NCI-H774 (cell line): ENCODE measurements at regions not wholly inside any gene's neighbourhood (a gene's known extent, or its start where the extent isn't known, plus 50 kb on each side); places are given as distances from the start of the nearest gene placed in this dataset.

ENCODE experiments used
- DNase-seq: peaks from one replicate; lab custom pipeline; 2025; lab: John Stamatoyannopoulos, UW

DNA sequence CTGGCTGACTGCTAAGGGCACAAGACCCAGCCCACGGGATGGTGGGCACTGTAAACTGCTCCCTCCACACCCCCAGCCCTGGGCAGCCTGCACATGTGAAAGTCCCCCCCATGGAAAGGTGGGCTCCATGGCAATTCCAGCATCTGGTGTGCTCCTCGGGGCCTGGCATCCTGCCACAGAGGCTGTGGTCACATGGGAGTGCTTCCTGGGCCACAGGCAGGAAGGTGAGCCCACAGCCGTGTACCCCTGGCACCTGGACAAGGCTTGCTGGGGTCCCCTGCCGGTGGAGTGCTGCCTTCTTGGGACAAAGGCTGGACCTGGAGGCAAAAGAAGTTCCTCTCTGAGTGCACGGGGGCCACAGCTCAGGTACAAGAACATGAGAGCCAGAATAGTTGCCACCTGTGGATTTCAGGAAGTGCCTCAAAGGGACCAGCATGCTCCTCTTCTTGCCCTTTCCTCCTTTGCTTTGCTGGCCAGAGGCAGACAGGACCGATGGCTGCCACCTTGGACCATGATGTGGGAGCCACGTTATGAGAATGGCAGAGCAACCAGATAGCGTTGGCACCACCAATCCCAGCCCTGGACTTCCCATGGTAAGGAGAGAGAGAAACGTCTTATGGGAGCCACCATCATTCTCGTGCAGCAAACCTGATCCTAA is 120.2 kb upstream of the MLN start:
- no peak for DNase-seq

DNA sequence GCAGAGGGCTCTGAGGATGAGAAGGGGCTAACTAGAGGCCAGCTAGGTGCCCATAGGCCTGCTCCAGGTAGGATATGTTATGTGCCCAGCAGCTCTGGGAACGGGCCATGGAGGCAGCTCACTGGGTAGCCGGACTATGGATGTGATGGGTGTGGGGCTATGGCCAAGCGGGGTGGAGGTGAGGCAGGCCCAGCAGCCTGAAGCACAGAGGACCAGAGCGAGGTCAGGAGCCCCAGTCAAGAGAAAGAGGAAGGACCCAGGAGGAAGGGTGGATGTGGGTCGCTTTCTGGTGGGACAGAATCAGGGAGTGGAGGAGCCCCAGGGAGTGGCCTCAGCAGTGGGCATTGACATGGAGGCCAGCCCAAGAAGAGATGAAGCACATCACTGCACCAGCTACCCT is 117.9 kb upstream of the MLN start:
- DNase-seq: no peak

DNA sequence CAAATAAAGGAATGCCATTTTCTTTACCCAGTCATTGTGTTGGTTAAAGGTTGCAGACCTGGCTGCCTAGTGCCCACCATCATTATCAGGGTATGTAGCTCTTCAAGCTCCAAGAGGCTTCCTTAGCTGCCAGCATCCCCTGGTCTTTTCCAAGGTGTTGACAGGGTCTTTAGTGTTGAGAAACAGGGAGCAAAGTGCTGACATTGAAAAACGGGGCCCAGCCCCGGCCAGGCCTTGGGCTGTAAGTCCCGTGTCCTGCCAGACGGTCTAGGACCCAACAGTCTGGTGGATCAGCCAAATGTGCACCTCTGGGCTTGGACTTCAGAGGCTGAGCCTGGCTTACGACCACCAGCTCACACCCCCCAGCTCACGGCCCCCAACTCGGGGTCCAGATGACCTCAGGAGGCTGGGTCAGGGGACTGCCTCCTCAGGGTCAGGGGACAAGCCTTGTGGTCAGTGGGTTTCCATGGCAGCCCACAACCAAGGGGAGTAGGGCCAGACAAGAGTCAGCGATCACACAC is 114.4 kb upstream of the MLN start:
- DNase-seq: no peak

DNA sequence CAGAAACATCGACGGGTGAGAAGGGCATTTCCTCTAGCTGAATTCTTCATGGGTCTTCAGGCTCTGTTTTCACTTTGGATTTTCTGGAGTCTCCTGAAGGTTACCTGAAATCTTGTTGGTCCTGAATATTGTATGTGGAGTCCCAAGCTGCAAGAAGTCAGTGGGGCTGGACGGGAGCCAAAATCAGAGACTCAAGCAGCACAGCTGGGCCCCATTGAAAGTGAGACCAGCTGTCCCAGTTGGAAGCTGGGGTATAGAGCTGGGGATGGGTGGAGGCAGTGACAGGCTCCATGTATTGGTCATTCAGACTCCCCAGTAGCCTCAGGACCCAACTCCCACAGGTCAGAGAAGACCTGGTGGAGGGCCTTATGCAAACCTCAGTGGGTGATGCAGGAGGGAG is 111.3 kb upstream of the MLN start:
- no peak for DNase-seq

DNA sequence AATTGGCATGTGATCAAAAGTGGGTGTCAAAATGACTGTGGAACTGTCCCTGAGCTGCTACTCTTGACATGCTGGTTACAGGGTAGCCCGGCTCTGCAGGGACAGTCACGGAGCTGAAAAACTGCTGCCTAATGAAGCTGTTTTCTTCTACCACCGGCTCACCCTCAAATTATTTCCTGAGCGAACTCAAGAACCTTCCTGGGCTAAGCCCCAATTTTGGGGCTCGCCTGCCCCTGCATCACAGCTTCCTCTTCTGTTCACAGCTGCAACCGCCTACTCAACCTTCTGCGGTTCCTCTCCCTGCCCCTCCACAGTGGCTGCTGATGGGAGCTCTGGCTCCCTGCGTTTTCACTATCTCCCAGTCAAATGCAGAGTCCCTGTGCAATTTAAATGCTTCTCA is 110.8 kb upstream of the MLN start:
- no peak for DNase-seq

DNA sequence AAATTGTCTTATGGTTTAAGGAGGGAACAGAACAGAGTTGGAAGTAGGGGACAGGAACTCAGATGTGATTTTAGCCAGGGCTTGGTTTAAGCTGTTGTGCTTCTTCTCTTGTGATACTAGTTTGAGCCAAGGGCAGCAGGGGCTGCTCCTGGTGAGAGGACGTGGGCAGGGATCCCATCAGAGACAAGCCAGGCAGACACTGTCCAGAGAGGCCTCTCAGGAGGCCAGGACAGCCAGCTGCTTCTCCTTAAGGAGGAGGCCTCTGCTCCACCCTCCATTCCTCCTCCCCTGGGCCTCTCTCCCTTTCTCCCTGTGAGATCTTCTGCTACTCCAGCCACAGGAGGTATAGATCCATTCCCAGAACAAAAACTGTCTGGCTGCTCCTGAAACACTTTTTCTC is 108.4 kb upstream of the MLN start:
- DNase-seq: no peak

DNA sequence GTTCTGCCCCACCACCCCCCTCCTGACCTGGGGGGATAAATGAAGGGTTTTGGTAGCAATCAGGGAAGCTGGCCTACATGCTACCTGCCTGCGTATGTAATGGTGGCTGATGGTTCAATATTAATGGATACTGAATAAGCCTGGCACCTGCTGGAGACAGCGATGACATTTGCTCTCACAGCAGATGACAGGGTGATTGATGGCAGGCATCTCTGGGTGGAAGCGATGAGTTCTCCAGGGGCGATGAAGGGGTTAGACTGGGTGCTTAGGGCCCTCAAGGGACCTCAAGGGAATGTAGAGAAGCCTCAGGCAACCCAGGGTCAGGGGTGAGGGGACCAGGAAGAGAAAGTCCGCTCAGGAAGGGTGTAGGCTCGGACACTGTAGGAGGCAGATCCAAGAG is 107.7 kb upstream of the MLN start:
- DNase-seq: no peak

DNA sequence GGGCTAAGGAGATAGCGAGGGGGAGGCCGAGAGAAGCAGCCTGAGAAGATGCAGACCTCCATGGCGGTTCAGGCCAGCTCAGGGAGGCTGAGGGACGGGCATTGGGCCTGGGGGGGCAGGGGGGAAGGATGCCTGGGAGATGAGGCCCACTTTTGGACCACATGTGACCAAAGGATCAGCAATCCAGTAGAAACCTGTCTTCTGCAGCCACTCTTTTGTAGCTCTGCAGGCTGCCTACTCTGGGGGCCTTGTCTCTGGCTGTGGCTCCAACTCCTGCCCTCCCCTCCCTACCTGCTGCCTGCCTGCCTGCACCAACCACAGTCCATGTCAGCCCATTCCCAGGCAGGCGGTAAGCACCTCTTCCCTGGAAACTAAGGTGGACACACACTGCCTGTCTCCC is 106.8 kb upstream of the MLN start:
- DNase-seq: no peak

DNA sequence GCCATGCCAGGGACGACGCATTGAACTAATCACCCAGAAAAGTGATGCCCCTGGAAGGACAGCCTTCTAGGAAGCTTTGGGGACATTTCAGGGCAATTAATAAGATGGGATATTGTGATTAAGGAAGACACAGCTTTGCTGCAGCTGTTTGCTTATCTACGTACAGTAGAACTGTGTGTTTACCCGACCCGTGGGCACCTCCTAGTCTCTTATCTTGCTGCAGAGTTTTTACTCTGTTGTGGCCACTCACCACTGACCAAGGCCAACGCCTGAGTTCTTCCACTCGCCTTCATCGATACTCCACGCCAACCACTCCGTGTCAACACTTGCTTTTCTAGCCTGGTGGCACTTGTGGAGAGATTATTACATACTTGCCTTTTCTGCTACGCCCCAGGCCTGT is 105.9 kb upstream of the MLN start:
- no peak for DNase-seq

DNA sequence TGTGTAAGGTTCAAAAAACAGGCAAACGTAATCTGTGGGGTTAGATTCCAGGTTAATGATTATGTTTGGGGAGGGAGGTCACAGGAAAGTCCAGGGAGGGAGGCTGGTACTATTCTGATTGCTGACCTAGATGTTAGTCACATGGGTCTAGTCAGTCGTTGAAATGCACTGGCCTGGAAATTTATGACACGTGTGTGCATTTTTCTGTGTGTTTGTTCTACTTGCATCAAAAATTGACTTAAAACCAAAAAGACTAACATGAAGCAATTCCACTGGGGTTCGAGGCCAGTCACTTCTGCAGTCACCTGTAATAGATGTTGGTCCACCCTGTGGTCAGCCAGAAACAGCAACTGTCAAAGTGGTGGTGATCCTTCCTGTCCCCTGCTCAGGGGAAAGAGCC is 104.2 kb upstream of the MLN start:
- no peak for DNase-seq

DNA sequence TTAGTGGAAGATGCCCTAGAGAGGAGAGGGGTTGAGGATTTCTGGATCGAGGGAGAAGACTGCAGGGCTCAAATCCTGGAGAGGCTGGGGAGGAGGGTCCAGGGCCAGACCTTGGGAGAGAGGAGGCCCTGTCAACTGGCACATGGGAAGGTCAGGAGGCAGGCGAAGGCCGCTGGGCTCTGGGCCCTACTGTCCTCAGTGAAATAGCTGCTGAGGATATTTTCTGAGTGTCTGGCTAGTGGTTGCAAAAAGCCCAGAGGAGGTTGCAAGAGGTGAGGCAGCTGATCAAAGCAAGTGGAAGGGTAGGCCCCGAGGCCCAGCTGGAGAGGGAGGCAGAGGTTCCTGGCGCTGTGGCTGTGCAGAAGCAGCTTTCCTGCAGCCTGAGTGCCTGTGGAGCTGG is 103.4 kb upstream of the MLN start:
- no peak for DNase-seq

DNA sequence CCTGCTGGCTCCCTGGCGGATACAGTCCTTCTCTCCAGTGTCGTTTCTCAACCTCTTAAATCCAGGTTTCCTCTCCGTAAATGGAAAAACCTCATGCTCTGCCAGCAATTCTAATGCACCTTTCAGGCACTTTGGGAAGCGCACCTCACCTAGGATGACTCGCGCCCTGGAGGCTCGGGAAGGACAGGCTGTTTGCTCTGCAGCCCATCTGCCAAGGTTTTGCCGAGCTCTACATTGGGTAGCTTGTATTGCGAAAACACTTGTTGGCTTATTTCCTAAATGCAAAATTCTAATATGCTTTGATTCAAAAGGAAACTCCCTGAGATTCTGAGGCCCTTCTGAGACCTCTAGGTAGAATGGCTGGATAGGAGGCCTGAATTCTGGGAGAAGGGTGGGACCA is 102.6 kb upstream of the MLN start:
- no peak for DNase-seq

DNA sequence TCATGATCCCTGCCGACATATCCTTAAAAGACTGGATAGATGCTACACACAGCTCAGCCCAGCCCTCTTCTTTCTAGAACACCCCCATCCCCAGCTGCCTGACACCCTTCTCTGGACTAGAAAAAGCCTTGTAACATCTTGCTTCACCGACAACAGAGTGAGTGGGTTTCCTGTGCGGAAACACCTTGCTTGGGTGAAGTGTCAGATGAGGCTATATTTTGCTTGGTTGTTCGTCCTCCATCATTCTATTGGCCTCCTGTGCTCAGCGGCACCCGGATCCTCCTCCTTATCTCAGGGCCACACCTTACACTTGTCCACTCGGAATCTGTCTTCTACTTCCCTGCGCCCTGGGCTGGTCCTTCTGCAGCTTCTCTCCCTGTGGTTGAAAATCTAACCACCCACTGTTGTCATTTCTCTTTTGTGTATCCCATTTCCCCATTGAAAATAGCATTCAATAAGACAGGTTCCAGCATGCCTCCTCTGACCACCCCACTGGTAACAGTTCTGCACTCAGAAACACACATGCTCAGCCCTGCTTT is 101.3 kb upstream of the MLN start:
- DNase-seq: no peak

DNA sequence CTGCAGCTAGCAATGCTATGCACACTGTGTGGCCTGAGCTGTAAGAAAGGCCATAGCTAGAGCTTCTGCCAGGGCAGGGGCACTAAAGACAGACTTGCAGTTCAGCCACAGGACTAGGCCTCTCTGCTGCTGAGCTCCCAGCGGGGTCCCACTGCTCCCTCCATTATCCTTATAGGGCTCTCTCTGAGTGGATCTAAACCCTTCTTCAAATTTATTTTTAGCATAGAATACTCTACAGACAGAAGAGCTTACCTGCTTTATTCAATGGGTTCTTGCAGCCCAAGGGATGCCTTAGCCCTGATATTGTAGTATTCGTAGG is 100.9 kb upstream of the MLN start:
- DNase-seq: no peak

DNA sequence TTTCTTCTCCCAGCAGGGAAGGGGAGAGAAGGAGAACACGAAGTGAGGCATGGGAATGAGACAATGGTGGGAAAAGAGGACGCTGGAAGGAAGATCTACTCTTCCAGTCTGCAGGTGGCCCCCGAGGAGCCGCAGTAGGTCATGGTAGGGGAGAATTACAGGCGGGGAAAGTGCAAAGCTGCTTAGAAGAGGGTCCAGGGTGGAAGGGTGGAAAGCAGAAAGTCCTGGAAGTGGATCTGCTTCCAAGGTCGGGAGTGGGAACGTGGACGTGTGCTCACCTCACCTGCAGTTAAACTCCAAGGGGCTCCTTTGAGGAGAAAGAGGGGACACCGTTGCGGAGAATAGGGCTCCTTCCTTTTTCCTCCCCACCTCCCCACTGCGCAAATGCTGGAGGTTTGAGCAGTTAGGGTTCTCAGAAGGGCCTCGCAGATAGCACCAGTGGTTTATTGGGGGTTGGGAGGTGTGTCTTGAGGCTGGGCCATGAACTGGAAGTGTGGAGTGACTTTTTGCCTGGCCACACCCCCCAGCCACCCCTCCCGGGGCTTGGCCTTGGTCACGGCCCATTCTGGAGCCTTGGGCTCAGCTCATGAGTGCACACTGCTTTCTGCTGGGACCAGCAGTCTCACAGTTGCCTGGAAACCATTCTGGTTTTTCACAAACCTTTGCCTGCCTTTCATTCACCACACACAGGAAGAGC is 100.4 kb upstream of the MLN start:
- DNase-seq: no peak

DNA sequence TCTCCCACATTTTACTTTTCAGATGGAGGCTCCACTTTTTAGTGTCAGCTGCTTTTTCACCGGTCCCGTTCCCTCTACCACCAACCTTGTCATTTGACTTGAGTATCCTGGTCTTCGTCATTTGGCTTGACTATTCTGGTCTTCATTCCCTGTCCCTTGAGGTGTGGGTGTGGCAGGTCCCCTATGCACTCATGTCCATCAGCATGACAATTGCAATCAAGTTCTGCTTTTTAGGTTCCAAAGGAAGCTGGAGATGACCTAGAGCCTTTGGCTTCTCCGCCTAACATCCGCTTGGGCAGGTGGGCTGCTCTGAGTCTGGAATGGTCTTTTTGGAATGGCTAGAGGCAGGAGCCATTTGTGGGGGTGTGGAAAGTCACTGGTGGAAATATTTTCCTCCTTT is 99.8 kb upstream of the MLN start:
- no peak for DNase-seq

DNA sequence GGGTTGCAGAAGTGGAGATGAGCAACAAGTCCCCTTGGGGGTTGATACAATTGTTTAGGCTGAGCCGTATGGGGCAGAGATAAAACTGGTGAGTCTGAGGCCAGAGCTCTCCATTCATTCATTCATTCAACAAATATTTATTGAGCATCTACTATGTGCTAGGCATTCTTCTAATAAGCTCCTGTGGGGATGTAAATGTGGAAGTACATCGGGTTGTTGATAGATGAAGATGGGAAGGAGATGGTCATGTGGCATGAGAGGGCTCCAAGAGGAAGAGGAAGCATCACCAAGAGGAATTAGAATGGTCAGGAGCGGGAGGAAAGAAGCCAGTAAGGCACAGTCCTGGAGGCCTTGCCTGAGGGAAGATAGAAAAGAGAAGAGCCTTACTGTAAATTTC is 98.7 kb upstream of the MLN start:
- DNase-seq: no peak

DNA sequence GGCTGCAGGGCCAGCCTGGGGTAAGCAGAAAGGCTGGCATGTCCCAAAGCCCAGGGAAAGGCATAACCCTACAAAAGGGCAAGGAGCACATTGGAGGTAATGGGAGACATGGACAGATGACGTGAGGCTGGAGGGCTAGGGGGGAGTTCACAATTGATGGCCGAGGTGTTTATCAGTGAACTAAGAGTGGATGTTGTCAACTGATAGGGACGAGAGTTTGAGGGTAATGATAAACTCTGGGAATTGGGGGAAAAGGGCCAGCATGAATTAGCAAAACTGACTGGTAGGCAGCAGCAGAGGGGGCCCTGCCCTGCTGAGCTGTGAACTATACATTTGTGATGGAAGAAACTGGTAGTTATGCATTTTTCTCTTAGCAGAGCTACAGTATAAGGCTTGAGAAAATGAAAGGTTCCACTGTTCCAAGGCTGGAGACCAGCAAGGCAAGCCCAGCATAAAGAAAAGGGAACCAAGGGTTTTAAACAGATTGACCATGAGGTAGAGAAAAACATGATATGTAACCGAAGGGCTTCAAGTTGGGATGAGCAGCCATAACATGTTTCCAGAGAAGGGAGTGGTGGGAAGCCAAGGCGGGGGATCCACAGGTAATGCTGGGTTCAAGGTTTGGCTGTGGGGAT is 98.1 kb upstream of the MLN start:
- no peak for DNase-seq

DNA sequence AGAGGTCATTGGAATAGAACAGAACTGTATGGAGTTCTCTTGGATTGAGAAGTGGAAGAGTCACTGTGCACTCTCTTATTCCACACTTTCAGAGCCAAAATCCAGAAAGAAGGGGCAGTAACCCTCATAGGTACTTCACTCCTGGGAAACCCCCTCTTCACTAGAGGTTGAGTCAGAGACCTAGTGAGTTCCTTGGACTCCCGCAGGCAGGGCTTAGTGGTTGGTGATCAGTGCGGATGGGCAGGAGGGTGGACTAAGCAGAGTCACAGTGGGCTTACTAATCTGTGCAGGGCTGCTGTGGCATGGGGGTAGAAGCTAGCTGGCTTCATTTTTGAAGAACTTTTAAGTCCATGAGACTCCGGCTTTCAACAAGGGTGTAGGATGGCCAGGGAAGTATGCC is 95.0 kb upstream of the MLN start:
- DNase-seq: no peak

DNA sequence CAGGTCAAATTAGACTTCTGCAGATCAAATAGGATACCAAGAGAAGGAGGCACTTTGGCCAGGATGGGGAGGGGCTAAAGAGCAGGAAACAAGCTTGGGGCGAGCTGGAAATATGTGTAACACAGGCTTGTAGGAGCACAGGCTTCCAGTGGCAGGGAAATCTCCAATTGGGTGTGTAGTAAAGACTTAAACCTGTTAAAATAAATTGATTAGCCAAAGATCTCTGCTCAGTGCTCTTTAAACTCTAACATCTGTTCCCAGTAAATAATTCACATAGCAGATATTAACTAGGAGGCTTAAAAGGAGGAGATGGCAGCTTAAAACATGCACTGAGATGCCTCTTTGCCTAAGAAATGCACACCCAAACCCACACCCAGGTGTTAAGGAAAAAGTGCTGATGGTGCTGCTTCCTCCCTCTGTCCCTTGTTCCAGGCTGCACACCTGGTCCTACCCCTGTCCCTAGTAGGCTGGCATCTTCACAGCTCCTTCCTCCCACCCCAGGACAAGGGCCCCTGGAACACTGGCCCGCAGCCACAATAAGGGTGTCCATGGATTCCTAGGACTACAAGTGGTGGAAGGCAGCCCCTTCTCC is 93.5 kb upstream of the MLN start:
- no peak for DNase-seq

DNA sequence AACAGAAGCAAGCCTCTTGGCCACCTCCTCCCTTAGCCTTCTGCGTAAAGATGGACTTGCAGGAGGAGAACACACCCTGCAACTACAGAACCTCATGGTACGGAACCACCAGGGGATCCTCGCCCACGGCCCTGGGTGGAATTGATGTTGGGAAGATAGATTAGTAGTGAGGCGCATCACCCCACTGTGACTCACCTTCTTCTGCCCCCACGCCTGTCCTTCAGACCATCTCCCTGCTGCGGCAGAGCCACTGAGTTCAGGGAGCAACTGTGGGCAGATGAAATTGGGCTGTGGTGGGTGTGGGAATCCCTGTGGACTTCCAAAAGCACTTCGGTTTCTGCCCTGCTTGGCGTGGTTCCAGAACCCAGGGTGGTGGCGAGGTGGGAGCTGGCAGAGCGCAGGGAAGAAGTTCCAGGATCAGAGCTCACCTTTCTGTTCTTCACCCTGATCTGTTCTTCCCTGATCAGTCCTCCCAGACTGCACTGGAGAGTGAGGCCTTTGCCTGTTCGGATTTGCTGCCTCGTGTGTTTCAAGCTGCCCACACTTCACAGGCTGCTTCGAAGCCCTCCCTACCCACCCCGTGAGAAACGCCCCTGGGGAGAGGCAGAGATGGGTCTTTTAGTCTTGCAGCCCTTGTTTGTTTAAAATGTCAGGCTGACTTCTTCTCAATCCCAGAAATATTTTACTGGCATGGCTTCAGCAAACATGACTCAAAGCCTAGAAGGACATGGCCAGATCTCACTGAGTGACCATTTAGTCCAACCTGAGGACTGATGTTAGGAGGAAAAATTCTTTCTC is 92.8 kb upstream of the MLN start:
- no peak for DNase-seq

DNA sequence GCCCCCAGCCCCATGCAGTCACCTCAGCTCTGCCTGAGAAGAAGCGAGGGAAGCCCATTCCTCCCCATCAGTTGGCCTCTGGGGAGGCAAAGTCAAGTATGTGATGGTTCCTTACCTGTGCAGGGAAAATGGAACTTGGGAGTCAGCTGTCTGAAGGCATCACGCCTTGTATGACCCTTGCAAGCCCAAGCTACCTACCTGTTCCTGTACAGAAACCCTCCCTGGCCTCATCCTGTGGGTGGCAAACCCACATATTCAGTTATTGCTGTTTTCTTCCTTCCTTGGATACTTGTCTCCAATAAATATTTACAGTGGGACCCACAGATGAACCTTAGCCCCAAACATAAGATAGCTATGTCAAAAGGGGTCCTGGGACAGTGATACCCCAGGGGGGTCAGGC is 92.2 kb upstream of the MLN start:
- DNase-seq: no peak
